Suprapubic skin (tissue), 4 donors: ENCODE measurements at regions not wholly inside any gene's neighbourhood (a gene's known extent, or its start where the extent isn't known, plus 50 kb on each side); places are given as distances from the start of the nearest gene placed in this dataset.

Source experiments
- DNase-seq, 2 donors: peaks; one replicate each; pipeline ENCODE4 v3.0.0-alpha.2; 2019; ENCODE audit warnings: low spot score in 2 of 2
- H3K27ac ChIP-seq: fragments of 200-600 bp; sonication (generic); one replicate; pipeline ENCODE4 v1.5.1; 2019
- H3K27me3 ChIP-seq: fragments of 200-600 bp; sonication (generic); one replicate; pipeline ENCODE4 v1.5.1; 2019
- H3K36me3 ChIP-seq: fragments of 200-600 bp; sonication (generic); one replicate; pipeline ENCODE4 v1.5.1; 2019
- H3K4me1 ChIP-seq: fragments of 200-600 bp; sonication (generic); one replicate; pipeline ENCODE4 v1.5.1; 2019
- H3K4me3 ChIP-seq: fragments of 200-600 bp; sonication (generic); one replicate; pipeline ENCODE4 v1.5.1; 2019; ENCODE audit warnings: mild to moderate bottlenecking
- H3K9me3 ChIP-seq: fragments of 200-600 bp; sonication (generic); one replicate; pipeline ENCODE4 v1.5.1; 2019
- EP300 ChIP-seq: sonication (generic); formaldehyde crosslinking; IDR thresholded peaks from one replicate; pipeline ENCODE4 v1.6.1; 2017; ENCODE audit warnings: antibody characterized with exemption
- POLR2A ChIP-seq, 2 donors: fragments of 450-650 bp; IDR thresholded peaks; one replicate each; pipeline ENCODE4 v1.6.1; 2017; ENCODE audit warnings: antibody characterized with exemption in 2 of 2, mild to moderate bottlenecking in 2 of 2, moderate library complexity in 2 of 2
- POLR2AphosphoS5 ChIP-seq, 3 donors: sonication (generic); formaldehyde crosslinking; IDR thresholded peaks; one replicate each; pipeline ENCODE4 v1.6.1; 2017; ENCODE audit warnings: antibody characterized with exemption in 3 of 3
- WGBS: methylation state at CpG from one replicate; pipeline ENCODE4 v1.1.5; 2018; 5-methylcytosine and 5-hydroxymethylcytosine counted together
- TF ChIP-seq, protein P1 (sequence below), 2 donors: fragments of 200-600 bp in 1 of 2; fragments of 450-650 bp in 1 of 2; sonication (generic) in 1 of 2; IDR thresholded peaks; one replicate each; pipeline ENCODE4 v1.5.1; 2016 to 2019; ENCODE audit warnings: antibody characterized with exemption in 2 of 2, mild to moderate bottlenecking in 1 of 2, moderate library complexity in 1 of 2

DNA sequence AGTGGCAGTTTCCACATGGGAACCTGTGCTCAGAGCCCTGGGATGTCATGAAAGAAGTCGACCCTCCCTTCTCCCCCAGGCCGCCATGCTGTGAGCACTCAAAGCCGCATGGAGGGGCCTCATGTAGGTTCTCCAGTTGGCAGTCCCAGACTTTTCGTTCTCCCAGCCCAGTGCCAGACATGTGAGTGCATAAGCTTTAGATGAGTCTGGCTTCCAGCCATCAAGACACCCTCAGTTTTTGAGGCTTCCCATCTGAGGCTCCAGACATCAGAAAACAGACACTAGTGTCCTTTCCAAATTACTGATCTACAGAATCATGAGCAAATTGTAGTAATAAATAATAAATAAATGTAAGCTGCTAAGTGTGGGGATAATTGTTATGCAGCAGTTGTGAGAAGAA is 136.5 kb upstream of the AGBL1 start:
- Histone ChIP-seq H3K27ac (no peak overlapping the region), H3K4me1 (no peaks in the 10 kb centered on the region), H3K27me3 (no peaks in the 10 kb centered on the region), H3K36me3 (no peaks in the 10 kb centered on the region), H3K9me3 (no peaks in the 10 kb centered on the region), H3K4me3 (no peak overlapping the region)
- TF ChIP-seq POLR2AphosphoS5 (IDR thresholded peaks at IDR 0.05), result no peak
- TF ChIP-seq, protein P1, sequence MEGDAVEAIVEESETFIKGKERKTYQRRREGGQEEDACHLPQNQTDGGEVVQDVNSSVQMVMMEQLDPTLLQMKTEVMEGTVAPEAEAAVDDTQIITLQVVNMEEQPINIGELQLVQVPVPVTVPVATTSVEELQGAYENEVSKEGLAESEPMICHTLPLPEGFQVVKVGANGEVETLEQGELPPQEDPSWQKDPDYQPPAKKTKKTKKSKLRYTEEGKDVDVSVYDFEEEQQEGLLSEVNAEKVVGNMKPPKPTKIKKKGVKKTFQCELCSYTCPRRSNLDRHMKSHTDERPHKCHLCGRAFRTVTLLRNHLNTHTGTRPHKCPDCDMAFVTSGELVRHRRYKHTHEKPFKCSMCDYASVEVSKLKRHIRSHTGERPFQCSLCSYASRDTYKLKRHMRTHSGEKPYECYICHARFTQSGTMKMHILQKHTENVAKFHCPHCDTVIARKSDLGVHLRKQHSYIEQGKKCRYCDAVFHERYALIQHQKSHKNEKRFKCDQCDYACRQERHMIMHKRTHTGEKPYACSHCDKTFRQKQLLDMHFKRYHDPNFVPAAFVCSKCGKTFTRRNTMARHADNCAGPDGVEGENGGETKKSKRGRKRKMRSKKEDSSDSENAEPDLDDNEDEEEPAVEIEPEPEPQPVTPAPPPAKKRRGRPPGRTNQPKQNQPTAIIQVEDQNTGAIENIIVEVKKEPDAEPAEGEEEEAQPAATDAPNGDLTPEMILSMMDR (IDR thresholded peaks at IDR 0.05), result no peak
- no peak for TF ChIP-seq EP300
- no peak for TF ChIP-seq POLR2A (IDR thresholded peaks at IDR 0.05)
- no peak for DNase-seq
- WGBS, result 59% methylated on average over 4 of the region's 4 CpGs

DNA sequence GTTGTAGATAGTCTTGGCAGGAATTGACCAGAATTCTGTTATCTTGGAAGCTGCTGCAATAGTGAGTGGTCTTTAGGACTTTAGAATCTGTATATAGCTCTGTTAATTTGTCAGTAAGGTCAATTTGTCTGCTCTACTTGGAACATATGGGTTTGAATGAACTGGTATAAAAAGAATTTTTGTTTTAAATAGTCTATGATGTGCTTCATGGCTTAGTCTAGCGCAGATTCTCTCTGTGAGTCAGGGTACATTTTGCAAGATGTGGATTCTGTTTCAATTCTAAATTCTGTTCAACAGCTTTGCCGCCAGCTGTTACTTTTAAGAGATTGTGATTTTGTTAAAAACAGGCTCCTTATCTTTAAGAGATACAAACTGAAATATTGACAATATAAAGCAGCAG is 135.9 kb upstream of the AGBL1 start:
- no peaks in the 10 kb centered on the region for H3K4me1 ChIP-seq
- no peak for DNase-seq
- no peak overlapping the region for H3K27ac ChIP-seq
- H3K4me3 ChIP-seq, result no peak overlapping the region
- no peaks in the 10 kb centered on the region for H3K36me3 ChIP-seq
- 75% methylated on average over 2 of the region's 2 CpGs for WGBS
- no peaks in the 10 kb centered on the region for H3K9me3 ChIP-seq
- TF ChIP-seq EP300 (no peak), POLR2A (IDR thresholded peaks at IDR 0.05) (no peak), POLR2AphosphoS5 (IDR thresholded peaks at IDR 0.05) (no peak)
- TF ChIP-seq, protein P1 (IDR thresholded peaks at IDR 0.05), result no peak
- no peaks in the 10 kb centered on the region for H3K27me3 ChIP-seq

DNA sequence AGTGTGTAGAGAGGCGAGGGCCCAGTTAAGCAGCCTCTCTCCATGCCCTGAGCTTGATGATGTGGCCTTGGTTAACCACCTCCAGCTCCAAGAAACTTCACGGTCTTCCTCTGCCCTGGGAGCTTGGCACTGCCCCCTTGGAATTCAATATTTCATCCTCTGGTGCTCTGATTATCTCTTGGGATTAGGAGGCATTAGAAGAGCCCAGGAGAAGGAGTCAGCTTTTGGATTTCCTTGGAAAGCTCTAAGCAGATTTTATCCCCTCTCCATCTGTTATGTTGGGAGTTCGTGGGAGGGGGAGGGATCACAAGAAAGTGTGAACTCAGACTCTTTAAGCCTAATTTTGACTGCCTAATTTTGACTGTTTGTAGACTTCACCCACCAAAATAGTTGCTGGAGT is 132.7 kb upstream of the AGBL1 start:
- WGBS, result 56% methylated on average over 3 of the region's 3 CpGs
- no peak for TF ChIP-seq POLR2A (IDR thresholded peaks at IDR 0.05)
- TF ChIP-seq EP300, result no peak
- TF ChIP-seq POLR2AphosphoS5 (IDR thresholded peaks at IDR 0.05), result no peak
- TF ChIP-seq, protein P1 (IDR thresholded peaks at IDR 0.05), result no peak
- no peaks in the 10 kb centered on the region for H3K27me3 ChIP-seq

DNA sequence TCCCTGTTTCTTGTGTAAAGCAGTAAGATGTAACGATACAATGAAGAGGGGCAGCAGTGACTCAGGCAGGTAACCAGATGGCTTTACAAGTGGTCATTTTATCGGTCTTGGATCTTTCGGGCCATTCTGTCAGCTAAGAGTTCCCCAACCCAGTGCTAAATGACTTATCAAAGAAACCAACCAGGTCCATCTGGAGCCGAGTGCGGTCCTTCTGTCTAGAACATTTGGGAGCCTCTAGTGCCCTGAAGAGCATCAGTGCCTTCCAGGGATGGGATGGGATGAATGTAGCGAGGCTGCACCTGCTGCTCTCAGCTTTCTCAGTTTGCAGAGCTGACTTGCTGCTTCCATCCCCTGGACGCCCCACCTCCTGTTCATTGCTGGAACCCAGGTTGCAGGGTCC is 131.7 kb upstream of the AGBL1 start:
- Histone ChIP-seq H3K4me1 (no peaks in the 10 kb centered on the region), H3K9me3 (no peaks in the 10 kb centered on the region), H3K36me3 (no peaks in the 10 kb centered on the region), H3K27ac (no peak overlapping the region), H3K4me3 (no peak overlapping the region), H3K27me3 (no peaks in the 10 kb centered on the region)
- no peak for DNase-seq
- TF ChIP-seq, protein P1 (IDR thresholded peaks at IDR 0.05), result no peak
- TF ChIP-seq POLR2AphosphoS5 (IDR thresholded peaks at IDR 0.05) (no peak), EP300 (no peak), POLR2A (IDR thresholded peaks at IDR 0.05) (no peak)
- WGBS, result 85% methylated on average over 7 of the region's 7 CpGs

More for the DNA sequence above, 132.7 kb upstream of the AGBL1 start:
- Histone ChIP-seq H3K27ac (no peak overlapping the region), H3K4me1 (no peaks in the 10 kb centered on the region), H3K4me3 (no peak overlapping the region), H3K9me3 (no peaks in the 10 kb centered on the region), H3K36me3 (no peaks in the 10 kb centered on the region)
- DNase-seq, result no peak

DNA sequence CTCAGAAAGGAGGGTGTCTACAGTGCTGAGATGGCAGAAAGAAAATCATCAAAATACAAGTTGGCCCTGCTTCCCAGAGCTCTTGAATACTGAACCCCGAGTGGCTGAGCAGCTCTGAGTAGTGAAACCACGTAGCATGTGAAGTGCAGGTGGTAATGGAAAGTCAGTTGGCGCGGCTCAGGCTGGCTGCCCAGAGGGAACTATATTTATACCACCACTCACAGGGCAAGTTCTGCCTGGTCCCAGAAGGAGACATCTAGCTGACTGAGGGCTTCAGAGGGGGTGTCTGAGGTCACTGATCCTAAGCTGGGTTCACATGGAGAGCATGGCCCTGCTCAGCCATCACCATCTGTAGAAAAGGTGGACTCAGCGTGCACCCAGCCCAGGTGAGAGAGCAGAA is 129.6 kb upstream of the AGBL1 start:
- no peaks in the 10 kb centered on the region for H3K36me3 ChIP-seq
- no peak overlapping the region for H3K27ac ChIP-seq
- no peak for DNase-seq
- 77% methylated on average over 5 of the region's 5 CpGs for WGBS
- no peak overlapping the region for H3K4me3 ChIP-seq
- no peaks in the 10 kb centered on the region for H3K9me3 ChIP-seq
- H3K27me3 ChIP-seq, result no peaks in the 10 kb centered on the region
- TF ChIP-seq, protein P1 (IDR thresholded peaks at IDR 0.05), result no peak
- TF ChIP-seq EP300 (no peak), POLR2AphosphoS5 (IDR thresholded peaks at IDR 0.05) (no peak), POLR2A (IDR thresholded peaks at IDR 0.05) (no peak)
- no peaks in the 10 kb centered on the region for H3K4me1 ChIP-seq
